GM21737 (cell line): ENCODE measurements at regions not wholly inside any gene's neighbourhood (a gene's known extent, or its start where the extent isn't known, plus 50 kb on each side); places are given as distances from the start of the nearest gene placed in this dataset.

Source experiments
- ATAC-seq: cut with Tn5 transposase; IDR thresholded peaks from one replicate; pipeline ENCODE4 v1.9.1; 2021; ENCODE audit warnings: mild to moderate bottlenecking, moderate library complexity; ENCODE audit not compliant: unreplicated experiment

DNA sequence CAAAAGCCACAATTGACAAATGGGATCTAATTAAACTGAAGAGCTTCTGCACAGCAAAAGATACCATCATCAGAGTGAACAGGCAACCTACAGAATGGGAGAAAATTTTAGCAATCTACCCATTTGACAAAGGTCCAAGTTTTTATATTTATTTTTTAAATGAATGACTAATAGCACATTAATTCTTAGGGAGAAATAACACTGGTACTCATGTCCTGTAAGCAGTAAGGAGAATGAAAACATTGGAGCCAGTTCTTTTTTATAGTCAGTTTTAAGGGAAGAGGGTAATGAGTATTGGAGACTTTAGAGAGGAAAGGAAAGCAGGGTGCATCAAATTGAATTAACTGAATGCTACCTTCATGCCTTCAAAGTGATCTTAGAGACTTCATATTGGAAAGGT is 404.7 kb upstream of the TGFBR2 start:
- no peak for ATAC-seq

DNA sequence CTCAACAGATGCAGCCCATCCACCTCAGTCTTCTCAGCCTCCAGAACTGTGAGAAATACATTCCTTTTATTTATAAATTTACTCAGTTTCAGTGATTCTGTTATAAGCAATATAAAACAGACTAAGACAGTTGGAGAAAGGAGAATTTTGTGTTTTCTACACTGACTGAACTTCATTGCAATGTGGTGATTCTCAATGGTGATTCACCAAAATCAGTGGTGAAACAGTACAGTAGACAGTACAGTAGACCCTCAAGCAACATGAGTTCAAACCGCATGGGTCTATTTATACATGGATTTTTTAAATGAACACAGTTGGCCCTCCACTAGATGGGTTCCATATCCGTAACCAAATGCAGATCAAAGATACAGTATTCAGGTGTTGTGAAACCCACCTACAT is 403.1 kb upstream of the TGFBR2 start:
- no peak for ATAC-seq

DNA sequence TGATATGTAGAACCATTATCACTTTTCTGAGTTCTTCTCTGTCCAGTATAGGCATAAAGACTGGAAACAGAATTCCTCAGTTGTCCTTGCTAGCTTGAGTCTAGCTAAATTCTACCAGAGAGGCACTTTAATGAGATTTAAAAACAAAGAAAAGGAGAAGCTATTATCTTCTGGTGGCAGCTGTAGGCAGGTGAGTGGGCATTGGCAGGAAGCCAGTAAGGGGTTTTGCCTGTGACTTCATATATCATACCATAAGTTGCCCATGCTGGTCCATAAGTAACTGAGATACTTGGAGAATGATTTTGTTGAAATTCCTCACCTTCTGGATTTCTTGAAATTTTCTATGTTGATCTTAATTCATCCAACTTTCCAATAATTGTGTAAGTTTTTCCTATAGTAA is 402.3 kb upstream of the TGFBR2 start:
- no peak for ATAC-seq

DNA sequence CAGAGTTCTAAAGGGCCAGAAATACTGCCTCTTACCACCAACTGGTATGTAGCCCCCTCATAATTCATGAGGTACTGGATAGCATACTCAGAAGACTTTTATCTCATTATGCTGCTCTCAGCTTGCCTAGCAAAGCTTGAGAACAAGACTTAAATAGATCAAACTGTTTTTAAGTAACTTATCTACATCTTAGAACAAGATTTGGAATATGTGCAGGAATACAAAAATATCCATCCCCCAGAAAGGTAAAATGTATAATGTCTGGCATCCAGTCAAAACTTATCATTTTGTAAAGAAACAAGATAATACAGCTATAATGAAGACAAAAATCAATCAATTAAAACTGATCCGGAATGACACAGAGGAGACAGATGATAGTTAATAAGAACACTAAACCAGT is 400.4 kb upstream of the TGFBR2 start:
- no peak for ATAC-seq

DNA sequence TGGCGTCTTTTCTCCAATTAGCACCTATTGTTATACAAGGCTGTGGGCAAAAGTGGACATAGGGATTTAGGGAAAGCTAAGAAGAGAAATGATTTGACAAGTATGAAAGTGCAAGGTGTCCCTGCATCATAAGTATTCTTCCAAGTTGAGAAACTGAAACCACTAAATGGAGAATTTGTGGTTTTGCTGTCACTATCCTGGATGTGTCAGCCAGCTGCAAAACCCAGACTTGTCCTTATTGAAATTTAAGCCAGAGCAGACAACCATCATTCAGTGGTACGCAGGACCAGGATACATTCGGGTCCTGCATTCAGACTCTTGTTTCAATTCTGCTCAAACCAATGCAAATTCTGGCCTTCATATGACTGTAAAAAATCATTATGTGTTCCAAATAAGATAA is 384.8 kb upstream of the TGFBR2 start:
- ATAC-seq = no peak

DNA sequence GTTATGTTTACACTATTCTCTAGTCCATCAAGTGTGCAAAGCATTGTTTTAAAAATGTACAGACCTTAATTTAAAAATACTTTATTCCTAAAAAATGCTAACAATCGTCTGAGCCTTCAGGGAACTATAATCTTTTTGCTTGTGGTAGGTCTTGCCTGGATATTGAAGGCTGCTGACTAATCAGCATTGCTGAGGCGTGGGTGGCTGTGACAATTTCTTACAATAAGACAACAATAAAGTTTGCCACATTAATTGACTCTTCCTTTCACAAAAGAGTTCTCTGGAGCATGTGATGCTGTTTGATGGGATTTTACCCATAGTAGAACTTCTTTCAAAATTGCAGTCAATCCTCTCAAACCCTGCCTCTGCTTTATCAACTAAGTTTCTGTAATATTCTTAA is 384.0 kb upstream of the TGFBR2 start:
- ATAC-seq = no peak

DNA sequence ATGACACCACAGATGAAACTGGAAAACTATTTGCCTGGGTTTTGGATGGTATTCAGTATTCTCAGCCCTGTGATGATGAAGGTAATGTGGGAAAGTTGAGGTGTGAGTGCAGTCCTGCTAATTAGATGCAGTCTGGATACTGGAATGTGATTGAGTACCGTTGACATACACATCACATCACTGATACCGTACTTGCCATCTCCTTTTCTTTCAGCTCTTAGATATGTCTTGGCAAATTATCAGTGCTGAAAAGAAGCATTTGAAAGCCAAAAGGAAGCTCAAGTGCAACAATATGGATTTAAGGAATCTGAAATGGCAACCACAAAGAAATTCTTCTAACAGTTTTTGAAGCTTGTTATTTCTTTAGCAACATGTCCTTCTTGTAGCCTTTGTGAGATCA is 381.4 kb upstream of the TGFBR2 start:
- no peak for ATAC-seq

DNA sequence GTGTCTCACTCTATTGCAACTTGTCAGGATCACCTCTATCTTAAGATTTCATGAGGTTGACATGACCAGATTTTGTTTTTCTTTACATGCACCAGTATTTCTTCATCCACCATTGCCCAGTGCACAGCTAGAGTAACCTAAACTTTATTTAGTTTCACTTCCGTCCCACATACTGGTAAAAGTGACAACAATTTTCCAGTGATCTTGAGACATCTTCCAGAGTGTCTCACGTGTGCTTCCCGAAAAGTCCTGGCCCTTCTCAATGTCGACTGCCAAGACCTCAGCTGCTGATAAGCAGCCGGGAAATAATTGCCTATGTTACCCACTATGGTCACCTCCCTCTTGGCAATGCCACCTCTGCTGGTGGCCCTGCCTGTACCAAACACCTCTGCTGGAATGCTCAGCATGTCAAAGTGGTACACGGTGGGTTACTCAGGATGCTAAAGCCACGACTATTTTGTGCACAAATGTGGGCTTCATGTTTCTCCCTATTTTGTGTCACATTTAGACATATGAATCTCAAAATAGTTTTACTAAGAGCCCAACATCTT is 379.7 kb upstream of the TGFBR2 start:
- ATAC-seq = no peak

DNA sequence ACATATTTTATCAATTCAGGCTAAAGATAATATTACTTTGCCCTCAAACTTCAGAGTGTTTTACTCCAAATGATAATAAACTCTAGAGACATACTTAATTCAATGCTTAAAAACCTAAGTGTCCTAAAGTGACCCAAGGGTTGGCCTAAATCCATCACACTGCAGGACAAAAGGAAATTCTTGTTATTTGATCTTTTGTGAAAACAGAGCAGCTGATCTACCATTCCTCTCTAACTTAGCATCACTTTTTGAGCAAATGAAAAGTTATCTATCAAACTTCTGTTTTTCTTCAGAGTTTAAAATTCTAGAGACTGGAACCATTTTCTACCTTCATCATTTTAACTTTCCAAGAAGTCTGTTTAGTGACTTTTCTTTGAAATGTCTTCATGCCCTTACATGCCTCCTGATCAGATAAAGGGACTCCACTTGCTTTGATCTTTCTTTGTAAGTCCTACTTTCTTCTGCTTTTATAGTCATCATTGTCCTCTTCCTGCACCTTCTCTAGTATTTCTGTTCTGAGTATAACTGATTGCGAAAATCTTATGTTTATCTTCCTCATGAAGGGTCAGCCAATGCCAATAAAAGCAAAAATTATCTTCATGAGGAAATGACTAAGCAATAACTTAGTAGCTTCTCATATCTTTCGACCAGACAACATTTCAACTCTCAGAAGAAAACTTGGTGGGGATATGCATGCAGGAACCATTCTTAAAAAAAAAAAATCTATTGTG is 378.7 kb upstream of the TGFBR2 start:
- no peak for ATAC-seq

DNA sequence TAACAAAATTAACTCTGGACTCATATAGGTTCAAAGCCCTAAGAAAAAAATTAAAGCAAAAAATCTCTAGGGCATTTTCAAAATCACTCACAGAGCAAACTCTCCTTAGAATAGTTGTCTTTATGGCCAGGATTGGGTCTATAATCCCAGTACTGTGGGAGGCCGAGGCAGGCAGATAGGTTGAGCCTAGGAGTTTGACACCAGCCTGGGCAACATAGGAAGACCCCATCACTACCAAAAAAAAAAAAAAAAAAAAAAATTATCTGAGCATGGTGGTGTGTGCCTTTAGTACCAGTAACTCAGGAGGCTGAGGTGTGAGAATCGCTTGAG is 378.1 kb upstream of the TGFBR2 start:
- no peak for ATAC-seq

DNA sequence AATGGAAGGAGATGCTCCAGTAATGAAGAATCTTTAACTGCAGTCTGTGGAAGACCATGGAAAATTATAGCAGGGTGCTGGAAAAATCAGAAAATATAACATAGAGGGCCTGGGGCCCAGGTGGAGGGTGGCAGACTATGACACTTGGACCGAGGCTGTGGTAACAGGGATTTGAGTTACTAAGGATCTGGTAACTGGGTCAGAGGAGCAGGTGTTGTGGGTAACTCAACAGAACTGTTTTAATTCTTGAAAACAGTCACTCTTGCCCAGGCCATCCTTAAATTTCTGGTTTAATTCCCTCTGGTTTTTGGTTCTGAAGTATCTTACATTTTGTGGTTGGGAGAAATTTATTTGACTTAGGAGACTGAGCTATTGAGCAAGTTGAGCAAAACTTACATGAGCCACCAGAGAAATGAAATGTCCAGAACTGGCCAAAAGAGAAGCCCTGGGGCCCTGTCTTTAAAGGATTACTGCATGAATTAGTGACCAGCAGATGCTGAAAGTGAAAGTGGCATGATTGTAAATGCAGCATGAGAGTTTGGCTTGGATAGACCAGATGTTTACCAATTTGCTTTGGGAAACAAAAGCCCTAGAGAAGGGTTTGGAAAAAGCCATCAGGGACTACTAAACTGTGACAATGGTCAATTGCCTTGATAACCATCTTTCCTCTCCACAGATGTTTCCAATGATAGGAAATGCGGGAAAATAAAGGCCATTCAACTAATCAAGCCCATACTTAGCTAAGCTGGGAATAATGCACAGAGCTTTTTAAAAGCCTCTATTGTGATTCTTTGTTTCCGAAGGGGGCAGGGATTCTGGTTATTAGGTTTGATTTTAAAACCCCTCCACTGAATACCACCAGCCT is 374.9 kb upstream of the TGFBR2 start:
- no peak for ATAC-seq

DNA sequence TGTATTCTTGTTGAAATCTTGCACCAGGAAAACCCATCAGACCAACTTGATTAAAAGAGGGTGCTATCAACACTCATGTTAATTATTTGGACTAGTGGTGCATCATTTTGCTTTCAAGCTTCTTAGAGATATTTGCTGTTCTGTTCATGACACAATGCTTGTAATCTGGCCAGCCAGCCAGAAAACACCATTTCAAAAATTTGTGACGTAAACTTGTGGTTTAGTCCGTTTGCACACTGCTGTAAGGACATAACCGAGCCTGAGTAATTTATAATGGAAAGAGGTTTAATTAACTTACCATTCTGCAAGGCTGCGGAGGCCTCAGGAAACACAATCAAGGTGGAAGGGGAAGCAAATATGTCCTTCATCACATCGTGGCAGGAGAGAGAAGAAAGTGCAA is 374.3 kb upstream of the TGFBR2 start:
- no peak for ATAC-seq

DNA sequence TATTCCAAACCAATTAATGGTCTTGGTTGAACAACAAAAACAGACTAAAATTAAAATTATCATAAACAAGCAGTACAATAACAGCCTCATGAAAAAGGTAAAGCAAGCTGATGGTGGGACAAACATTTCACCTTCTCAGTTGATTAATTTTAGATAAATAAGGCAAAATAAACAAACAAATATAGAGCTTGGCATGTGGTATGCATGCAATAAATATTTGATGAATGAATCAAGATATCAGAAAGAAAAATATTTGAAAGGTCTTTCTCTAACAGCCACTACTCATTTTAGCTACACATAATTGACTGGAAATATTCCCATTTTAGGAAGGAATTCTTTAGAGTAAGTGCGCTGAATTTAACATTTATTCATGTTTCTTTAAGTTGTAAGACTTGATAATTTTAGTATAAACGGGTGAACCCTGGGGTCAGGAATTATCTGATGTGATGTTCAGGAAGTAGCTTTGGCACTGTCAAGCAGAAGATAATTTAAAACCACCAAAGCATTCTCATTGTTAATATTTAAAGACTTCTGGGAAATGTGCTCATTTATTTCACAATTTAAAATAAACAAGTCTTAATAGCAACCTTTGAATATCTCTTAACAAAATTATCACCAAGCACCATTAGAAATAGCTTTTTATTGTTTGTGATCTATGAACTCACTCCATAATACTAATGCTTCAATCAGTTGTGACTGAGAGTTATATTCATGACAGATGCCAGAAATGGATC is 372.3 kb upstream of the TGFBR2 start:
- ATAC-seq = no peak

DNA sequence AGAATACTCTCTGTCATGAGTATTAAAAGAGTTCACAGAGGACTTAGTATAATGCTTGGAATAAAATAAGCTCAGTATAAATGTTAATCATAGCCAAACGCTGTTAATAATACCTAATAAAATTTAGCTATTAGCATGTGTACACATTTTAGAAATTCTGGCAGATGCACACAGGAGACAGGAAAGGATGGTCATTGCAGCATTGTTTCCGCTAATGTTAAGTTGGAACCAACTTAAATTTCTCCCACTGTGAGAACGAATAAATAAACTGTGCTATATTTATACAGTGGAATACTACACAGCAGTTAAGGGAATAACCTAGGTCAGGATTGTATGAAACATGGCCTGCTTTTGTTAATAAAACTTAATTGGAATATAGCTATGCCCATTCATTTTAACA is 370.4 kb upstream of the TGFBR2 start:
- ATAC-seq = no peak

DNA sequence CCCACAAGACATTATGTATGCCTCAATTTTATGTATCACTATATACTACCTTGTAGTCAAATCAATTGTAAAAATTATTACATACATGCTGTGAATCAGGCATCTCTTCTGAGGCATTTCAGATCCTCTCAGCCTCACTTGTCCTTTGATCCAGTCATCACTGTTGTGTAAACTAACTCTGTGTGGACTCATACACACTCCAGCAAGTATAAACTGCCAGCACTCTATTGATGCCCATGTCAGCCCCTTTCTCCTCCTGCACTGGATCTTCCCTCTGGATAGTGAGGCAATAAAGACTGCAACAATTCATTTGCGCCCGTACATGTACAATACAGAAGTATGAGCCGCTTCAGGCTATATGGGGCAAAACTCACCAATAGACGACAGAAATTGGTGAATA is 364.7 kb upstream of the TGFBR2 start:
- no peak for ATAC-seq

DNA sequence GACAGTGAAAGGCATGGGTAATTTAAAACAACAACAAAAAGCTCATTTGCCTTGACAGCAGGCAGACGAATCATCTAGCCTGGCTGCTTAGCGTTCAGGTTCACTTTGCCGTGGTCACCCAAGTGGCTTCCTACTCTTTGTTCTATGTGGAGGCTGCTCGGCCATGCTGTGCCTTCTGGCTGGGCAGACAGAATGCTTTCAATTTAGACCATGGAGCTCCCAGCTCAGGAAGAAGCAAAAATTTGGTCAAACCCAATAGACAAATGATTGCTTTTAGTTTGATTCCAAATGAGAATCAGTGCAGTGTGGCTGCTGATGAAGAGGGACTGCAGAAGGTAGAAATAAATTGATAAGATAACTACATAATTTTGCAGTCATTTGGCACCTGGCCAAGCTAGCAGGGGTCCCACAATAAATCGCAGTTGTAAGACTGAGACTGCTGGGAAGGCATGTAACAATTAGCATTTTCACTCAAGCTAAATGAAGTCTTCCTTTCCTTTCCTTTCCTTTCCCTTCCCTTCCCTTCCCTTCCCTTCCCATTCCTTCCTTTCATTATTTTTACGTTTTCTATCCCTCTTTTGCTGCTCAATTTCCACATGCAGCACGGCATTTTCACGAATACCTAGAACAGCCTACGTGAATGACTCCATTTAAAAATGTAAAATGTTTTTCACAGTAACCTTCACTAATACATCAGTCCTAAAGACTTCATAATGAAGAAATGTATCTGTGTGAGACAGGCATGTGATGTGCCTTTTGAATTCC is 360.4 kb upstream of the TGFBR2 start:
- ATAC-seq = no peak

DNA sequence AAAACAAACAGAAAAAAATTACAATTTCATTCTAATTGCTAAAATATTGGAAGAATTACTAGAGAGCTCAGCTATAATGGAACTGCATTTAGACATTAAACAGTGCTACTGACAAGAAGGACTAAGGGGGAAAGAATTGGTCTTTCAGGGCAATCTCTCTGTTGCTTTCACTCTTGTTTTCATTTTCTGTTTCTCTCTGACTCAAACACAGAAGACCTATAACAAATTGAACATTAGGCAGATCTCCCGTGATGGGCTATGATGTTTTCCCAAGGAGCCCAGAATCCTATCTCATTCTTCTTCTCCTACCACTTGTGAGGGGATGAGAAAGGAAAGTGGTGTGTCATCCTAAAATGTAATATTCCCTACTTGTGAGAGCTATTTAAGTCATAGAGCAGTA is 358.0 kb upstream of the TGFBR2 start:
- ATAC-seq = peak; percentile 84

DNA sequence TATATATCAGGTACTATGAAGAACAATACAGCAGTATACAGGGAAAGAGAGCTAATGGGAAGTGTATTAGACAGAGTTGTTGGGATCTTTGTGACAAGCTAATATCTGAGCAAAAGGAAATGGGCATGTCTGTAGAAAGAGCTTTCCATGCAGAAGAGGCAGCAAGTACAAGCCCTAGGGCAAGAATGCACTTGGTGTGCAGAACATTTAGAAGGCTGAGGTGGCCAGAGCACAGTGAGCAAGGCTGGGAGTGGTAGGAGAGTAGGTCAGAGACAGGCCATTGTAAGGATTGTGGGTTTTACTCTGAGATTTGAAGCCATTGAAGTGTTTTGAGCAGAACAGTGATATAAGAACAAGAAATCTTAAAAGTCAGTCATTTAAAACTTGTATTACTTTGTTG is 353.9 kb upstream of the TGFBR2 start:
- ATAC-seq = no peak

DNA sequence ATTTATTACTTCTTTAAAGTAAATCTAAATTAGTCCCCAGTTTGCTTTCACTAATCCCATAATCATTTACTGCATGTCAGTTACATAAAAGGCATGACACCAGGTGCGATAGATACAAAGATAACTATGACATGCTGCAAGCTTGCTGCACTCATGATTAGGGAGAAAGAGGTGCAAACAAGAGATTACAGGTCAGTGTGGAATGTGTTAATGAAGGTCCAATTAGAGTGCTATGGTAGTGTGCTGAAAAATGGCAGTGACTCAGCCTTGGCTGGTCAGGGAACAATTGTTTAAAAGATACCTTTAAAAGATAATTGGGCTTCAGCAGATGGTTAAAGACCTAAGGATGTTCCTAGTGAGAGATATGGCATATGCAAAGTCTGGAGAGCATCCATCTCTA is 352.6 kb upstream of the TGFBR2 start:
- ATAC-seq = no peak

DNA sequence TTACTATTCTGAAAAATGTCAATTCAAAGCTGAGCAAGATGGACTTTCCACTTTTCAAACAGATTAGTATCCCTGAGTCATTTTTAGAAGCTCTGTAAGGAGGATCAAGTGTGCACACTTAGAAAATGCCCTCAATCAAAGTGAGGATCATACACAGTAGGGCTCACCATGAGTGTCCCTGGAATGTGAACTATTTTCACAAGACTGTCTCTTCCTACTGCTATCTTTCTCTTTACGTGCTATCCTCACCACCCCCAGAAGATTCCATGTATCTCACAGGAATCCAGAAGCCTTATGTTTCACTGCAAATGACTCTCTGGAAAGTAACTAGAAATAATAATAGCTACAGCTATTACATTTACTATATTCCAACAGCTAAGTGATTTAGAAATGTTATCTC is 349.9 kb upstream of the TGFBR2 start:
- no peak for ATAC-seq
